ENCODE measurements at regions not wholly inside any gene's neighbourhood (a gene's known extent, or its start where the extent isn't known, plus 50 kb on each side); places are given as distances from the start of the nearest gene placed in this dataset.

- no peak for TF ChIP-seq CTCF (IDR thresholded peaks at IDR 0.05)
- no peak for TF ChIP-seq EZH2phosphoT487 (IDR thresholded peaks at IDR 0.05)
- TF ChIP-seq EZH2 (IDR thresholded peaks at IDR 0.05): no peak
These were observed 168.3 kb upstream of the SYT1 start for GRCh38 chr12:78696267-78696666.

All from neural progenitor cell (in vitro differentiated cells).